A549 (cell line): ENCODE measurements at regions not wholly inside any gene's neighbourhood (a gene's known extent, or its start where the extent isn't known, plus 50 kb on each side); places are given as distances from the start of the nearest gene placed in this dataset.

ENCODE experiments used
- ATAC-seq, 2 experiments: fragments of 200-7000 bp in 1 of 2; fragments of >200 bp in 1 of 2; cut with Nextera tagmentation in 1 of 2; cut with Tn5 transposase in 1 of 2; 3 replicates each; pipeline versions ENCODE4 v1.8.0 to v1.9.1; 2018 to 2020; ENCODE audit warnings: mild to moderate bottlenecking in 1 of 2, moderate library complexity in 1 of 2
- CTCF ChIA-PET: fragments of 300-600 bp; sonication (Branson Sonifier 250); formaldehyde crosslinking; extraction: SDS; loops from one replicate; lab custom pipeline; 2021; ENCODE audit warnings: antibody characterized with exemption, inconsistent platforms; lab: Yijun Ruan, JAX
- POLR2A ChIA-PET: fragments of 350-600 bp; formaldehyde crosslinking; extraction: SDS; loops from one replicate; lab custom pipeline; 2021; ENCODE audit warnings: antibody characterized with exemption, inconsistent platforms; lab: Yijun Ruan, JAX
- DNase-seq, 2 experiments: peaks; one replicate each; pipeline versions ENCODE4 v3.0.0 to v3.0.0-alpha.2; 2011 to 2016; ENCODE audit warnings: low read depth in 1 of 2, low spot score in 1 of 2
- FAIRE-seq: peaks from 2 replicates; lab custom pipeline; 2011; peaks lifted over from hg19 to GRCh38; lab: Jason Lieb, UNC
- H3K27ac ChIP-seq, 2 experiments: fragments of >200 bp; sonication (Bioruptor Twin); formaldehyde crosslinking; 3 replicates each; pipeline ENCODE4 v1.5.1; 2016 to 2017
- H3K4me1 ChIP-seq: fragments of >200 bp; sonication (Bioruptor Twin); formaldehyde crosslinking; 3 replicates; pipeline ENCODE4 v1.6.1; 2016
- H3K4me2 ChIP-seq: fragments of >200 bp; sonication (Bioruptor Twin); formaldehyde crosslinking; 3 replicates; pipeline ENCODE4 v1.6.1; 2016
- H3K4me3 ChIP-seq: fragments of >200 bp; sonication (Bioruptor Twin); formaldehyde crosslinking; 3 replicates; pipeline ENCODE4 v1.5.1; 2016
- H3K9me3 ChIP-seq: fragments of >200 bp; sonication (Bioruptor Twin); formaldehyde crosslinking; 3 replicates; pipeline ENCODE4 v1.6.1; 2016
- CBX2 ChIP-seq: fragments of 200-600 bp; sonication (generic); IDR thresholded peaks from 2 replicates; pipeline ENCODE4 v1.6.1; 2016; ENCODE audit warnings: low read depth, mild to moderate bottlenecking, borderline replicate concordance
- CHD4 ChIP-seq: fragments of 200-600 bp; sonication (generic); IDR thresholded peaks from 2 replicates; pipeline ENCODE4 v1.6.1; 2016; ENCODE audit warnings: antibody characterized with exemption, mild to moderate bottlenecking, borderline replicate concordance
- CTCF ChIP-seq: fragments of >200 bp; sonication (Bioruptor Twin); formaldehyde crosslinking; IDR thresholded peaks from 3 replicates; pipeline ENCODE4 v1.5.1; 2016
- E2F6 ChIP-seq: IDR thresholded peaks from 2 replicates; pipeline ENCODE4 v1.6.1; 2012; ENCODE audit warnings: low read depth, borderline replicate concordance
- EHMT2 ChIP-seq: fragments of 200-600 bp; sonication (generic); IDR thresholded peaks from 2 replicates; pipeline ENCODE4 v1.6.1; 2016; ENCODE audit warnings: antibody characterized with exemption, low read depth, mild to moderate bottlenecking, moderate library complexity
- ELK1 ChIP-seq: fragments of 150-350 bp; IDR thresholded peaks from 2 replicates; pipeline ENCODE4 v1.6.1; 2014; ENCODE audit warnings: low read depth, mild to moderate bottlenecking, low read length
- ESRRA ChIP-seq: fragments of 150-350 bp; IDR thresholded peaks from 2 replicates; pipeline ENCODE4 v1.6.1; 2014; ENCODE audit warnings: mild to moderate bottlenecking, low read length, borderline replicate concordance
- FOSB ChIP-seq: fragments of 250-450 bp; sonication (Bioruptor Pico); IDR thresholded peaks from 2 replicates; pipeline ENCODE4 v1.5.0; 2020; ENCODE audit warnings: mild to moderate bottlenecking, moderate library complexity
- FOXS1 ChIP-seq: fragments of 250-450 bp; sonication (Bioruptor Pico); IDR thresholded peaks from 2 replicates; pipeline ENCODE4 v1.5.0; 2020; ENCODE audit warnings: mild to moderate bottlenecking, moderate library complexity
- HES2 ChIP-seq: fragments of >200 bp; sonication (Bioruptor Twin); formaldehyde crosslinking; IDR thresholded peaks from 2 replicates; pipeline ENCODE4 v1.6.1; 2016
- HMGXB4 ChIP-seq: fragments of 250-450 bp; sonication (Bioruptor Pico); IDR thresholded peaks from 2 replicates; pipeline ENCODE4 v1.5.0; 2021; ENCODE audit warnings: mild to moderate bottlenecking, moderate library complexity, borderline replicate concordance
- JUN ChIP-seq, 2 experiments: fragments of >200 bp; sonication (Bioruptor Twin); formaldehyde crosslinking; IDR thresholded peaks; 2 replicates in 1 of 2; 3 replicates in 1 of 2; pipeline ENCODE4 v1.6.1; 2016 to 2017
- KDM1A ChIP-seq: fragments of 200-600 bp; sonication (generic); IDR thresholded peaks from 2 replicates; pipeline ENCODE4 v1.6.1; 2016; ENCODE audit warnings: low read depth, mild to moderate bottlenecking
- MAX ChIP-seq: IDR thresholded peaks from 2 replicates; pipeline ENCODE4 v1.6.1; 2012
- MAZ ChIP-seq: fragments of 150-350 bp; IDR thresholded peaks from 2 replicates; pipeline ENCODE4 v1.6.1; 2014; ENCODE audit warnings: antibody characterized with exemption, low read depth, low read length, borderline replicate concordance
- MYC ChIP-seq: IDR thresholded peaks from 2 replicates; pipeline ENCODE4 v1.6.1; 2012; ENCODE audit warnings: mild to moderate bottlenecking, inconsistent platforms, low read length, improper control_type of control experiment, borderline replicate concordance
- NFE2L2 ChIP-seq: fragments of 150-350 bp; conservative IDR thresholded peaks from 2 replicates; pipeline ENCODE4 v1.6.1; 2014; ENCODE audit warnings: low read length
- NPAS2 ChIP-seq: fragments of 250-450 bp; sonication (Bioruptor Pico); IDR thresholded peaks from 2 replicates; pipeline ENCODE4 v1.8.0; 2022; ENCODE audit warnings: mild to moderate bottlenecking, moderate library complexity, borderline replicate concordance
- RAD21 ChIP-seq, 2 experiments: fragments of >200 bp in 1 of 2; sonication (Bioruptor Twin) in 1 of 2; formaldehyde crosslinking in 1 of 2; IDR thresholded peaks in 1 of 2; conservative IDR thresholded peaks in 1 of 2; 2 replicates in 1 of 2; 3 replicates in 1 of 2; pipeline ENCODE4 v1.6.1; 2012 to 2018; ENCODE audit warnings: inconsistent platforms in 1 of 2
- RARB ChIP-seq: fragments of 250-450 bp; sonication (Bioruptor Pico); IDR thresholded peaks from 2 replicates; pipeline ENCODE4 v1.8.0; 2021; ENCODE audit warnings: mild to moderate bottlenecking, moderate library complexity
- RNF2 ChIP-seq: fragments of 200-600 bp; sonication (generic); IDR thresholded peaks from 2 replicates; pipeline ENCODE4 v1.6.1; 2016; ENCODE audit warnings: low read depth, mild to moderate bottlenecking, antibody characterized with exemption, moderate library complexity, borderline replicate concordance
- SREBF2 ChIP-seq: fragments of 450-650 bp; IDR thresholded peaks from 2 replicates; pipeline ENCODE4 v1.6.1; 2014; ENCODE audit warnings: mild to moderate bottlenecking, moderate library complexity
- USF2 ChIP-seq: fragments of 450-650 bp; IDR thresholded peaks from 2 replicates; pipeline ENCODE4 v1.6.1; 2014; ENCODE audit warnings: antibody characterized with exemption
- ZSCAN20 ChIP-seq: fragments of 250-450 bp; sonication (Bioruptor Pico); IDR thresholded peaks from 2 replicates; pipeline ENCODE4 v1.8.0; 2022; ENCODE audit warnings: mild to moderate bottlenecking, moderate library complexity
- WGBS: methylation state at CpG from one replicate; pipeline ENCODE4 v1.1.6; 2017; ENCODE audit errors: missing lambda C conversion rate; 5-methylcytosine and 5-hydroxymethylcytosine counted together

GRCh38 chr3:34780973-34781372 is 858.4 kb upstream of the ARPP21 start (continued):
- TF ChIP-seq HES2 (no peak), MAX (no peak), NPAS2 (no peak), RAD21 (conservative IDR thresholded peaks at IDR 0.05 in 1 of 2, IDR thresholded peaks at IDR 0.05 in 1 of 2) (no peak)

- WGBS = 2% methylated on average over 2 of the region's 2 CpGs
- no peak for DNase-seq
These were observed 856.5 kb upstream of the ARPP21 start for GRCh38 chr3:34782871-34783270.

GRCh38 chr3:34783876-34784275 is 855.4 kb upstream of the ARPP21 start:
- no peak for FAIRE-seq
- H3K4me2 ChIP-seq = no peak overlapping the region
- H3K27ac ChIP-seq = no peak overlapping the region
- ChIA-PET CTCF (no interaction called here), POLR2A (no interaction called here)
- H3K4me1 ChIP-seq = no peaks in the 10 kb centered on the region
- no peak for ATAC-seq
- H3K4me3 ChIP-seq = no peak overlapping the region
- TF ChIP-seq JUN (IDR thresholded peaks at IDR 0.05) = no peak
- no peak for TF ChIP-seq MYC
- TF ChIP-seq SREBF2 = no peak
- no peak for TF ChIP-seq USF2
- no peak for TF ChIP-seq HMGXB4 (CRISPR knock-in tag)
- TF ChIP-seq KDM1A = no peak
- TF ChIP-seq ELK1 = no peak
- no peak for TF ChIP-seq CTCF
- no peak for TF ChIP-seq CBX2
- TF ChIP-seq ESRRA = no peak
- TF ChIP-seq E2F6 = no peak
- no peaks in the 10 kb centered on the region for H3K9me3 ChIP-seq
- DNase-seq = no peak

More at GRCh38 chr3:34782871-34783270, 856.5 kb upstream of the ARPP21 start:
- Histone ChIP-seq H3K9me3 (no peaks in the 10 kb centered on the region), H3K4me1 (no peaks in the 10 kb centered on the region), H3K4me3 (no peak overlapping the region), H3K27ac (no peak overlapping the region), H3K4me2 (no peak overlapping the region)
- no peak for FAIRE-seq
- no peak for ATAC-seq
- ChIA-PET CTCF (no interaction called here), POLR2A (no interaction called here)
- no peak for TF ChIP-seq RNF2
- no peak for TF ChIP-seq FOSB (CRISPR knock-in tag)
- TF ChIP-seq MYC = no peak
- no peak for TF ChIP-seq USF2
- no peak for TF ChIP-seq MAZ
- TF ChIP-seq NFE2L2 = no peak
- TF ChIP-seq NPAS2 = no peak
- no peak for TF ChIP-seq CHD4
- no peak for TF ChIP-seq ZSCAN20 (CRISPR knock-in tag)
- no peak for TF ChIP-seq EHMT2
- TF ChIP-seq RARB (CRISPR knock-in tag) = no peak
- TF ChIP-seq FOXS1 (CRISPR knock-in tag) = no peak
- TF ChIP-seq SREBF2 = no peak
